Ascending aorta (tissue), 2 donors: ENCODE measurements at regions not wholly inside any gene's neighbourhood (a gene's known extent, or its start where the extent isn't known, plus 50 kb on each side); places are given as distances from the start of the nearest gene placed in this dataset.

Experiments used
- DNase-seq, 2 donors: peaks; one replicate each; pipeline ENCODE4 v3.0.0-alpha.2; 2019; ENCODE audit warnings: low spot score in 2 of 2
- H3K27ac ChIP-seq, 2 donors: fragments of 200-600 bp; sonication (generic); one replicate each; pipeline ENCODE4 v1.5.1; 2016 to 2017; ENCODE audit warnings: mild to moderate bottlenecking in 1 of 2
- H3K27me3 ChIP-seq: fragments of 200-600 bp; sonication (generic); one replicate; pipeline ENCODE4 v1.5.1; 2017
- H3K36me3 ChIP-seq, 2 donors: fragments of 200-600 bp; sonication (generic); one replicate each; pipeline ENCODE4 v1.5.1; 2016
- H3K4me1 ChIP-seq, 2 donors: fragments of 200-600 bp; sonication (generic); one replicate each; pipeline ENCODE4 v1.5.1; 2016 to 2017; ENCODE audit warnings: mild to moderate bottlenecking in 1 of 2
- H3K4me3 ChIP-seq, 2 donors: fragments of 200-600 bp; sonication (generic); one replicate each; pipeline ENCODE4 v1.5.1; 2016 to 2017; ENCODE audit warnings: mild to moderate bottlenecking in 1 of 2
- H3K9me3 ChIP-seq, 2 donors: fragments of 200-600 bp; sonication (generic); one replicate each; pipeline ENCODE4 v1.5.1; 2016
- CTCF ChIP-seq, 3 experiments: fragments of 200-600 bp in 2 of 3; fragments of 450-650 bp in 1 of 3; sonication (generic) in 2 of 3; IDR thresholded peaks; one replicate each; pipeline ENCODE4 v1.5.1; 2016 to 2019; ENCODE audit warnings: antibody characterized with exemption in 3 of 3, mild to moderate bottlenecking in 1 of 3, moderate library complexity in 1 of 3
- intact Hi-C: fragments of 100-400 bp; cut with DNase I; formaldehyde crosslinking; loops from one replicate; pipeline ENCODE4 v1.15.1; 2023

- no peak for DNase-seq
- H3K27ac ChIP-seq: no peak overlapping the region
- no peaks in the 10 kb centered on the region for H3K27me3 ChIP-seq
- H3K4me1 ChIP-seq: no peaks in the 10 kb centered on the region
- no peak for TF ChIP-seq CTCF (IDR thresholded peaks at IDR 0.05)
- peaks cover 0 to 13% of the 10 kb centered on the region in 2 donors for H3K36me3 ChIP-seq
- intact Hi-C loops: no loop called here
- peaks cover 0 to 5% of the 10 kb centered on the region in 2 donors for H3K9me3 ChIP-seq
- no peak overlapping the region for H3K4me3 ChIP-seq
Observed at GRCh38 chr22:48709453-48709852, 1118.2 kb downstream of the BRD1 start.

- Histone ChIP-seq H3K27ac (no peak overlapping the region), H3K27me3 (no peaks in the 10 kb centered on the region), H3K36me3 (peaks cover 0 to 13% of the 10 kb centered on the region in 2 donors), H3K9me3 (peaks cover 0 to 5% of the 10 kb centered on the region in 2 donors), H3K4me1 (no peaks in the 10 kb centered on the region), H3K4me3 (no peak overlapping the region)
- no peak for TF ChIP-seq CTCF (IDR thresholded peaks at IDR 0.05)
- intact Hi-C loops: no loop called here
- DNase-seq: no peak
Observed at GRCh38 chr22:48708558-48709245, 1119.0 kb downstream of the BRD1 start.

GRCh38 chr22:48707763-48708557 lies 1119.7 kb downstream of the BRD1 start:
- H3K4me1 ChIP-seq: no peaks in the 10 kb centered on the region
- peaks cover 0 to 13% of the 10 kb centered on the region in 2 donors for H3K36me3 ChIP-seq
- no peaks in the 10 kb centered on the region for H3K27me3 ChIP-seq
- no peak for DNase-seq
- H3K4me3 ChIP-seq: no peak overlapping the region
- H3K9me3 ChIP-seq: peaks cover 0 to 5% of the 10 kb centered on the region in 2 donors
- no peak overlapping the region for H3K27ac ChIP-seq
- no peak for TF ChIP-seq CTCF (IDR thresholded peaks at IDR 0.05)
- intact Hi-C loops: no loop called here

GRCh38 chr22:48706934-48707762 lies 1120.5 kb downstream of the BRD1 start:
- no peaks in the 10 kb centered on the region for H3K4me1 ChIP-seq
- no peak for TF ChIP-seq CTCF (IDR thresholded peaks at IDR 0.05)
- DNase-seq: no peak
- H3K27ac ChIP-seq: no peak overlapping the region
- intact Hi-C loops: no loop called here
- no peaks in the 10 kb centered on the region for H3K27me3 ChIP-seq
- peaks cover 0 to 13% of the 10 kb centered on the region in 2 donors for H3K36me3 ChIP-seq
- H3K9me3 ChIP-seq: peaks cover 0 to 5% of the 10 kb centered on the region in 2 donors
- H3K4me3 ChIP-seq: no peak overlapping the region

GRCh38 chr22:48705917-48706605 lies 1121.6 kb downstream of the BRD1 start:
- H3K27ac ChIP-seq: no peak overlapping the region
- no peak for DNase-seq
- peaks cover 0 to 5% of the 10 kb centered on the region in 2 donors for H3K9me3 ChIP-seq
- no peaks in the 10 kb centered on the region for H3K27me3 ChIP-seq
- H3K4me3 ChIP-seq: no peak overlapping the region
- intact Hi-C loops: no loop called here
- no peak for TF ChIP-seq CTCF (IDR thresholded peaks at IDR 0.05)
- peaks cover 0 to 13% of the 10 kb centered on the region in 2 donors for H3K36me3 ChIP-seq
- no peaks in the 10 kb centered on the region for H3K4me1 ChIP-seq
